ENCODE measurements at regions not wholly inside any gene's neighbourhood (a gene's known extent, or its start where the extent isn't known, plus 50 kb on each side); places are given as distances from the start of the nearest gene placed in this dataset.

- ChIA-PET POLR2A (no interaction called here), CTCF (interaction anchor here (1.0 kb wide), 1 partner anchor 12 kb away, joined by 3 read pairs; no protein-coding TSS in a partner anchor)
- DNase-seq (ENCODE audit: low read depth, low spot score): no peak
- no peak overlapping the region for H3K4me3 ChIP-seq (ENCODE audit: low read depth, low read length)
- TF ChIP-seq, protein P1, sequence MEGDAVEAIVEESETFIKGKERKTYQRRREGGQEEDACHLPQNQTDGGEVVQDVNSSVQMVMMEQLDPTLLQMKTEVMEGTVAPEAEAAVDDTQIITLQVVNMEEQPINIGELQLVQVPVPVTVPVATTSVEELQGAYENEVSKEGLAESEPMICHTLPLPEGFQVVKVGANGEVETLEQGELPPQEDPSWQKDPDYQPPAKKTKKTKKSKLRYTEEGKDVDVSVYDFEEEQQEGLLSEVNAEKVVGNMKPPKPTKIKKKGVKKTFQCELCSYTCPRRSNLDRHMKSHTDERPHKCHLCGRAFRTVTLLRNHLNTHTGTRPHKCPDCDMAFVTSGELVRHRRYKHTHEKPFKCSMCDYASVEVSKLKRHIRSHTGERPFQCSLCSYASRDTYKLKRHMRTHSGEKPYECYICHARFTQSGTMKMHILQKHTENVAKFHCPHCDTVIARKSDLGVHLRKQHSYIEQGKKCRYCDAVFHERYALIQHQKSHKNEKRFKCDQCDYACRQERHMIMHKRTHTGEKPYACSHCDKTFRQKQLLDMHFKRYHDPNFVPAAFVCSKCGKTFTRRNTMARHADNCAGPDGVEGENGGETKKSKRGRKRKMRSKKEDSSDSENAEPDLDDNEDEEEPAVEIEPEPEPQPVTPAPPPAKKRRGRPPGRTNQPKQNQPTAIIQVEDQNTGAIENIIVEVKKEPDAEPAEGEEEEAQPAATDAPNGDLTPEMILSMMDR (IDR thresholded peaks at IDR 0.05; ENCODE audit: insufficient read depth, low read length, missing control alignments): no peak
Observed at GRCh38 chr3:178001670-178002101, 534.5 kb upstream of the KCNMB2 start.

DNA sequence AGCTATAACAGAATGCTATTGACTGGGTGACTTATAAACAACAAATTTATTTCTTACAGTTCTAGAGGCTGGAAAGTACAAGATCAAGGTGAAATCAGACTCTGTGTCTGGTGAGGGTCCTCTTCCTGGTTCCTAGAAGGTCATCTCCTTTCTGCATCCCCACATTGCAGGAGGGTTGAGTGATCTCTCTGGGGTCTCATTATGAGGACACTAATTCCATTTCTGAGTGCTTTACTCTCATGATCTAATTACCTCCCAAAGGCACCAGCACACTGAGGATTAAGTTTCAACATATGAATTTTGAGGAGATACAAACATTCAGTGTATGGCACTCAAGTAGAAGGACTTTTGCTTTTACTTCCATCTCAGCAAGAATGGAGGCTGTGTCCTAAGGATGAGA is 534.1 kb upstream of the KCNMB2 start:
- TF ChIP-seq, protein P1 (IDR thresholded peaks at IDR 0.05; ENCODE audit: insufficient read depth, low read length, missing control alignments): no peak
- ChIA-PET CTCF (interaction anchor here (1.0 kb wide), 1 partner anchor 12 kb away, joined by 3 read pairs; no protein-coding TSS in a partner anchor), POLR2A (no interaction called here)
- DNase-seq (ENCODE audit: low read depth, low spot score): no peak
- H3K4me3 ChIP-seq (ENCODE audit: low read depth, low read length): no peak overlapping the region

- DNase-seq (ENCODE audit: low read depth, low spot score): no peak
- TF ChIP-seq, protein P1 (IDR thresholded peaks at IDR 0.05; ENCODE audit: insufficient read depth, low read length, missing control alignments): no peak
- ChIA-PET POLR2A (no interaction called here), CTCF (no interaction called here)
- H3K4me3 ChIP-seq (ENCODE audit: low read depth, low read length): no peak overlapping the region
Observed at GRCh38 chr3:178003756-178004155, 532.5 kb upstream of the KCNMB2 start.

- POLR2A ChIA-PET: no interaction called here
- H3K4me3 ChIP-seq (ENCODE audit: low read depth, low read length): no peak overlapping the region
- DNase-seq (ENCODE audit: low read depth, low spot score): no peak
- CTCF ChIA-PET: interaction anchor here (0.8 kb wide), 1 partner anchor 21 kb away, joined by 3 read pairs; no protein-coding TSS in a partner anchor
- TF ChIP-seq, protein P1 (IDR thresholded peaks at IDR 0.05; ENCODE audit: insufficient read depth, low read length, missing control alignments): no peak
Observed at GRCh38 chr3:178005961-178006360, 530.3 kb upstream of the KCNMB2 start.

- DNase-seq (ENCODE audit: low read depth, low spot score): no peak
- TF ChIP-seq, protein P1 (IDR thresholded peaks at IDR 0.05; ENCODE audit: insufficient read depth, low read length, missing control alignments): no peak
- H3K4me3 ChIP-seq (ENCODE audit: low read depth, low read length): no peak overlapping the region
- POLR2A ChIA-PET: no interaction called here
- CTCF ChIA-PET: no interaction called here
Observed at GRCh38 chr3:178010306-178010705, 525.9 kb upstream of the KCNMB2 start.

DNA sequence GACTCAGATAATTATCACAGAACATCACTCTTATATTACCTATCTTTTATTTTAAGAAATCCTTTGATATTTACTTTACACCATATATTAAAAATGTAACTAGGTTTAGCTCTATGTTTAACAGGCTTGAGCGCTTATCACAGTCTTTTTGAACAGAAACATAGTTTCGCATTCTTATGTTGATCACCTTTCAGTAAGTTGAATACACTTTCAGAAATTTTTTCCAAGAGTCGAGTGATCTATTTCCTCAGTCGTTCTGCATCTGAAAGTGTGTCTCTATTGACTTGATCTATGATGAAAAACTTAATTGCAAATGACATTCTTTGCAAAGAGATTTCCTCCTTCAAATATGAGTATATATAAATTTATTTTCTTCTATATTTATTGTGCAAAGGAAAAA is 516.6 kb upstream of the KCNMB2 start:
- H3K4me3 ChIP-seq (ENCODE audit: low read depth, low read length): no peak overlapping the region
- TF ChIP-seq, protein P1 (IDR thresholded peaks at IDR 0.05; ENCODE audit: insufficient read depth, low read length, missing control alignments): no peak
- ChIA-PET CTCF (no interaction called here), POLR2A (no interaction called here)
- DNase-seq (ENCODE audit: low read depth, low spot score): no peak

Data from AG04449 (cell line).